ENCODE measurements at regions not wholly inside any gene's neighbourhood (a gene's known extent, or its start where the extent isn't known, plus 50 kb on each side); places are given as distances from the start of the nearest gene placed in this dataset.

- TF ChIP-seq, protein P1, sequence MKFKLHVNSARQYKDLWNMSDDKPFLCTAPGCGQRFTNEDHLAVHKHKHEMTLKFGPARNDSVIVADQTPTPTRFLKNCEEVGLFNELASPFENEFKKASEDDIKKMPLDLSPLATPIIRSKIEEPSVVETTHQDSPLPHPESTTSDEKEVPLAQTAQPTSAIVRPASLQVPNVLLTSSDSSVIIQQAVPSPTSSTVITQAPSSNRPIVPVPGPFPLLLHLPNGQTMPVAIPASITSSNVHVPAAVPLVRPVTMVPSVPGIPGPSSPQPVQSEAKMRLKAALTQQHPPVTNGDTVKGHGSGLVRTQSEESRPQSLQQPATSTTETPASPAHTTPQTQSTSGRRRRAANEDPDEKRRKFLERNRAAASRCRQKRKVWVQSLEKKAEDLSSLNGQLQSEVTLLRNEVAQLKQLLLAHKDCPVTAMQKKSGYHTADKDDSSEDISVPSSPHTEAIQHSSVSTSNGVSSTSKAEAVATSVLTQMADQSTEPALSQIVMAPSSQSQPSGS (IDR thresholded peaks at IDR 0.05; ENCODE audit: low read length) = no peak
- TF ChIP-seq JUN (IDR thresholded peaks at IDR 0.05; ENCODE audit: low read depth, low read length) = no peak
- no peak for TF ChIP-seq SRF (IDR thresholded peaks at IDR 0.05; ENCODE audit: low read depth, low read length)
- TF ChIP-seq MAFK (IDR thresholded peaks at IDR 0.05; ENCODE audit: low read depth, low read length) = no peak
- no peak for TF ChIP-seq GABPA (IDR thresholded peaks at IDR 0.05; ENCODE audit: borderline replicate concordance, insufficient read depth, low read length)
- no peak for TF ChIP-seq CTBP2 (IDR thresholded peaks at IDR 0.05; ENCODE audit: borderline replicate concordance, insufficient read depth, insufficient read length, low read length)
- TF ChIP-seq EZH2 (IDR thresholded peaks at IDR 0.05; ENCODE audit: low read depth, low read length, severe bottlenecking) = no peak
- TF ChIP-seq POLR2AphosphoS5 (IDR thresholded peaks at IDR 0.05; ENCODE audit: low read depth, low read length) = no peak
- TF ChIP-seq EGR1 (IDR thresholded peaks at IDR 0.05; ENCODE audit: borderline replicate concordance, low read depth, low read length) = no peak
- TF ChIP-seq SAP30 (IDR thresholded peaks at IDR 0.05; ENCODE audit: insufficient read depth, insufficient replicate concordance, low read length) = no peak
- peak; percentile 57 for TF ChIP-seq NANOG (IDR thresholded peaks at IDR 0.05; ENCODE audit: insufficient read depth, low read depth, low read length, poor library complexity, severe bottlenecking)
- no peak for TF ChIP-seq KDM4A (IDR thresholded peaks at IDR 0.05; ENCODE audit: low read depth, low read length, severe bottlenecking)
- TF ChIP-seq SP2 (IDR thresholded peaks at IDR 0.05; ENCODE audit: low read length) = no peak
- no peak for TF ChIP-seq POLR2A (IDR thresholded peaks at IDR 0.05; ENCODE audit: control extremely low read depth in 1 of 2, low read depth in 2 of 2, low read length in 2 of 2)
- TF ChIP-seq SIRT6 (IDR thresholded peaks at IDR 0.05; ENCODE audit: low read length) = no peak
- no peak for TF ChIP-seq POU5F1 (IDR thresholded peaks at IDR 0.05; ENCODE audit: low read depth, low read length)
- TF ChIP-seq EP300 (IDR thresholded peaks at IDR 0.05; ENCODE audit: borderline replicate concordance in 1 of 2, low read depth in 2 of 2, low read length in 2 of 2) = no peak
- TF ChIP-seq CBX8 (IDR thresholded peaks at IDR 0.05; ENCODE audit: borderline replicate concordance, low read depth, low read length) = no peak
- 0 out of 2 replicates have a peak, but pooled peaks have one; percentile 14 for TF ChIP-seq TEAD4 (IDR thresholded peaks at IDR 0.05; ENCODE audit: low read depth, low read length)
- no peak for TF ChIP-seq RBBP5 (IDR thresholded peaks at IDR 0.05; ENCODE audit: borderline replicate concordance, low read depth, low read length)
- no peak for TF ChIP-seq TCF12 (IDR thresholded peaks at IDR 0.05; ENCODE audit: low read depth, low read length)
- no peak for TF ChIP-seq ZNF274 (IDR thresholded peaks at IDR 0.05; ENCODE audit: borderline replicate concordance, extremely low read depth, low read length)
- no peak for TF ChIP-seq TAF1 (IDR thresholded peaks at IDR 0.05; ENCODE audit: low read depth, low read length)
These were observed 1729.5 kb downstream of the GRIK2 start (continued) for GRCh38 chr6:103122766-103123601.

Measured in H1 (cell line).